ENCODE measurements at regions not wholly inside any gene's neighbourhood (a gene's known extent, or its start where the extent isn't known, plus 50 kb on each side); places are given as distances from the start of the nearest gene placed in this dataset.

DNA sequence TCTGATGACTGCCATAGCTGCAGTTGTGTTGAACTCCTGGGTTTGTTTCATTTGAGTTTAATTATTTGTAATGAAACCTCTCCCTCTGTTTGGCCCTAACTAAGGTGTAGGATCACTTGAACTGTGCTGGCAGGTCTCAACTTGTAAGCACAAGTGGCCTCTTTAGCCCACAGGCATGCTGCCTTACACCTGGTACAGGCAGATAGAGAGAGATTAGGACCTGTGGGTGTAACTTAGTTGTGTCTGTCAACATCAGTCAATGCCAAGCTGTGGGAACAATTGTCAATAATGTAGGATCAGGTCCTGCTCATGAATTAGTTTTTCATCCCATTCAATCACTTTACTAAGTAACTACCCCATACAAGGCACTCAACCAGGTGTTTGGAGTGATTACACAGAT, 263.0 kb upstream of the G2E3 start:
- H3K27ac ChIP-seq, result no peak overlapping the region
- H3K36me3 ChIP-seq (ENCODE audit: control insufficient read depth, insufficient read depth, low read length), result no peaks in the 10 kb centered on the region
- TF ChIP-seq, protein P1, sequence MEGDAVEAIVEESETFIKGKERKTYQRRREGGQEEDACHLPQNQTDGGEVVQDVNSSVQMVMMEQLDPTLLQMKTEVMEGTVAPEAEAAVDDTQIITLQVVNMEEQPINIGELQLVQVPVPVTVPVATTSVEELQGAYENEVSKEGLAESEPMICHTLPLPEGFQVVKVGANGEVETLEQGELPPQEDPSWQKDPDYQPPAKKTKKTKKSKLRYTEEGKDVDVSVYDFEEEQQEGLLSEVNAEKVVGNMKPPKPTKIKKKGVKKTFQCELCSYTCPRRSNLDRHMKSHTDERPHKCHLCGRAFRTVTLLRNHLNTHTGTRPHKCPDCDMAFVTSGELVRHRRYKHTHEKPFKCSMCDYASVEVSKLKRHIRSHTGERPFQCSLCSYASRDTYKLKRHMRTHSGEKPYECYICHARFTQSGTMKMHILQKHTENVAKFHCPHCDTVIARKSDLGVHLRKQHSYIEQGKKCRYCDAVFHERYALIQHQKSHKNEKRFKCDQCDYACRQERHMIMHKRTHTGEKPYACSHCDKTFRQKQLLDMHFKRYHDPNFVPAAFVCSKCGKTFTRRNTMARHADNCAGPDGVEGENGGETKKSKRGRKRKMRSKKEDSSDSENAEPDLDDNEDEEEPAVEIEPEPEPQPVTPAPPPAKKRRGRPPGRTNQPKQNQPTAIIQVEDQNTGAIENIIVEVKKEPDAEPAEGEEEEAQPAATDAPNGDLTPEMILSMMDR (IDR thresholded peaks at IDR 0.05), result no peak
- no peak overlapping the region for H3K4me3 ChIP-seq (ENCODE audit: low read depth, low read length)
- H3K9ac ChIP-seq, result no peak overlapping the region
- no peaks in the 10 kb centered on the region for H3K4me1 ChIP-seq
- no peaks in the 10 kb centered on the region for H3K79me2 ChIP-seq
- no peak overlapping the region for H3K4me2 ChIP-seq (ENCODE audit: low read length)
- H3K27me3 ChIP-seq (ENCODE audit: control insufficient read depth, insufficient read depth, low read length), result no peaks in the 10 kb centered on the region
- no peak overlapping the region for H2AFZ ChIP-seq
- H3K9me3 ChIP-seq (ENCODE audit: control insufficient read depth, low read length), result no peaks in the 10 kb centered on the region

DNA sequence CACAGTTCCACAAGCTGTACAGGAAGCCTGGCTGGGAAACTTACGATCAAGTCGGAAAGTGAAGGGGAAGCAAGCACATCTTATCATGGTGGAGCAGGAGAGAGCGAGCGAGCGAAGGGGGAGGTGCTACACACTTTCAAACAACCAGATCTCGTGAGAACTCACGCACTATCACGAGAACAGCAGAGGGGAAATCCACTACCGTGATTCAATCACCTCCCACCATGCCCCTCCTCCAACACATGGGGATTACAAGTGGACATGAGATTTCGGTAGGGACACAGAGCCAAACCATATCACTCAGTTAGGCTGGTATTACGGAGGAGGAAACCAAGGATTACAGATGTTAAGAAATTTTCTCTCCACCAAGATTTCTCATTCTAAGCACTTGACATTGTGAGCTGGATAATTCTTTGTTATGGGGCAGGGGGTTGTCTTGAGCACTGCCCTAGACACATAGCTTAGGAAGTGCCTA, 262.0 kb upstream of the G2E3 start:
- H3K36me3 ChIP-seq (ENCODE audit: control insufficient read depth, insufficient read depth, low read length), result no peaks in the 10 kb centered on the region
- H3K9ac ChIP-seq, result no peak overlapping the region
- H3K27me3 ChIP-seq (ENCODE audit: control insufficient read depth, insufficient read depth, low read length), result no peaks in the 10 kb centered on the region
- H2AFZ ChIP-seq, result no peak overlapping the region
- H3K79me2 ChIP-seq, result no peaks in the 10 kb centered on the region
- no peaks in the 10 kb centered on the region for H3K4me1 ChIP-seq
- no peaks in the 10 kb centered on the region for H3K9me3 ChIP-seq (ENCODE audit: control insufficient read depth, low read length)
- TF ChIP-seq, protein P1 (IDR thresholded peaks at IDR 0.05), result no peak
- no peak overlapping the region for H3K4me2 ChIP-seq (ENCODE audit: low read length)
- no peak overlapping the region for H3K27ac ChIP-seq
- no peak overlapping the region for H3K4me3 ChIP-seq (ENCODE audit: low read depth, low read length)

DNA sequence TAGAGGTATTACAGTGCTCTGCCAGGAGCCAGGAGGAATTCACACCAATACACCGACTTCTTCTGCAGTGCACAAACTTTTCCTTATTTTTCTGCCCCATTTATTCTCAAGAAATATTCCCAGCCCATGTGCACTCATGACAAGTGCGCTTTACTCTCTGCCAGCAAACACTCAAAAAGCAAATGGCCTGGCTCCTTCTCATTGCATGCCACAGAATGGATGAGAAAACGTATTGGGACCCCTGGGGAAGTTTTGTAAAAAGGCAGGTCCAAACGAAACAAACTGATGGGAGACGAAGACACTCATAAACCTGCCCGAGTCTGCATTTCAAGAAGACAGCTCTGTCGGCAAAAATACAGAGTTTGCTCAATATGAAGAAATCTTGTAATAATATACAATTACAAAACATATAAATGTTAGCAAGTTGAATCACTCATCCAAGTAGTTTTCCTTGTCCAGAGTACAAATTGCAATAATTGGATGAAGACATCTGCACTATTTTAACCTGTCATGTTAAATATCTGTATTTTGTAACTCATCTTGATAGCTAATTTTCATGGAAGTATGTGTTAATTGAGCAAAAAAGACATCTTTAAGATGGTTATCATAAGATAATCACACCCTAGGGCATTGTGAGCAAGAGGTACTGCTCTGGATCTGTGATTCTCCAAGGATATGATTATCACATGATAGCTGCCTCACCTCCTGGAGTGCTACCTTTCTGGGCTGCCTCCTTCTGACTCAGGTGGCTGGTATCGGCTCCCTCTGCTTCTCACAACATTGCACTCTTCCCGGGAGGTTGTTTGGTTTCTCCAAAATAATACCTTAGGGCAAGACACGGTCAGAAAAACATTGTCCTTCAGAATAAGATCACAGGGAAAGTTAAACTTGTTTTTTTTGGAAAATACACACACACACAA, 260.8 kb upstream of the G2E3 start:
- Histone ChIP-seq H3K9me3 (ENCODE audit: control insufficient read depth, low read length) (no peaks in the 10 kb centered on the region), H3K4me2 (ENCODE audit: low read length) (no peak overlapping the region)
- TF ChIP-seq, protein P1 (IDR thresholded peaks at IDR 0.05), result no peak

DNA sequence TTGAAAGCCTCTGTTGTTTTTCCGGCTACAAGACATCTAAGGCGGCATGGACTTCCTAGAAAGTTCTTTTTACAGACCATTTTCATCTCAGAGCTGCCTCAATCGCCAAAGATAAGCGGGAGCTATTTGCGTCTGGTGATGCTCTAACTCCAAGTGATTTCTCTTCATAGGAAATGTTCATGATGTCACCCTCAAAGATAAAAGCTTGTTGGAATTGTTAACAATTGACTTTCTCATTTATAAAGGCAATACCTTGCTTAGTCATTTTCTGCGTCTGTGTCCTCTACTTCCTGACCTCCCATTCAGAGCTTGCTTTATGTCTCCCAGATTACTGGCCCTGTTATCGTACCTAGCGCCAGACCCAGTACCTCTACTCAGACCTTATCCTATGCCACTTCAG, 259.0 kb upstream of the G2E3 start:
- Histone ChIP-seq H2AFZ (no peak overlapping the region), H3K9me3 (ENCODE audit: control insufficient read depth, low read length) (no peaks in the 10 kb centered on the region)

More for the DNA sequence above, 260.8 kb upstream of the G2E3 start:
- H3K4me1 ChIP-seq, result no peaks in the 10 kb centered on the region
- H3K27me3 ChIP-seq (ENCODE audit: control insufficient read depth, insufficient read depth, low read length), result no peaks in the 10 kb centered on the region
- H3K9ac ChIP-seq, result no peak overlapping the region
- no peaks in the 10 kb centered on the region for H3K36me3 ChIP-seq (ENCODE audit: control insufficient read depth, insufficient read depth, low read length)
- H3K27ac ChIP-seq, result no peak overlapping the region
- no peak overlapping the region for H3K4me3 ChIP-seq (ENCODE audit: low read depth, low read length)
- no peaks in the 10 kb centered on the region for H3K79me2 ChIP-seq
- no peak overlapping the region for H2AFZ ChIP-seq

More for the DNA sequence above, 259.0 kb upstream of the G2E3 start:
- TF ChIP-seq, protein P1 (IDR thresholded peaks at IDR 0.05), result no peak
- no peaks in the 10 kb centered on the region for H3K4me1 ChIP-seq
- no peaks in the 10 kb centered on the region for H3K27me3 ChIP-seq (ENCODE audit: control insufficient read depth, insufficient read depth, low read length)
- no peaks in the 10 kb centered on the region for H3K79me2 ChIP-seq
- H3K36me3 ChIP-seq (ENCODE audit: control insufficient read depth, insufficient read depth, low read length), result no peaks in the 10 kb centered on the region
- no peak overlapping the region for H3K4me2 ChIP-seq (ENCODE audit: low read length)
- no peak overlapping the region for H3K27ac ChIP-seq
- H3K9ac ChIP-seq, result no peak overlapping the region
- no peak overlapping the region for H3K4me3 ChIP-seq (ENCODE audit: low read depth, low read length)
